CD4-positive, CD25-positive, alpha-beta regulatory T cell (primary cell): ENCODE measurements at regions not wholly inside any gene's neighbourhood (a gene's known extent, or its start where the extent isn't known, plus 50 kb on each side); places are given as distances from the start of the nearest gene placed in this dataset.

Experiments used
- ATAC-seq, 2 donors: fragments of 150-1000 bp; cut with Tn5 transposase; one replicate each; pipeline ENCODE4 v1.10.0; 2021; ENCODE audit warnings: low read depth in 2 of 2, moderate number of reproducible peaks in 2 of 2, moderate library complexity in 1 of 2
- DNase-seq, 3 donors: peaks; one replicate each; pipeline versions ENCODE4 v3.0.0 to v3.0.0-alpha.2; 2012 to 2022; ENCODE audit warnings: mixed read lengths in 1 of 3
- H3K27ac ChIP-seq: one replicate; pipeline ENCODE4 v1.7.0; 2013; ENCODE audit warnings: mild to moderate bottlenecking, low read length; ENCODE audit not compliant: insufficient read depth, poor library complexity, severe bottlenecking
- H3K27me3 ChIP-seq: one replicate; pipeline ENCODE4 v1.7.0; 2013; ENCODE audit warnings: low read length; ENCODE audit not compliant: control insufficient read depth, insufficient read depth
- H3K36me3 ChIP-seq: one replicate; pipeline ENCODE4 v1.7.0; 2013; ENCODE audit warnings: mild to moderate bottlenecking, low read length, moderate library complexity; ENCODE audit not compliant: control insufficient read depth, insufficient read depth
- H3K4me1 ChIP-seq: 2 replicates; pipeline ENCODE4 v1.7.0; 2013; ENCODE audit warnings: mild to moderate bottlenecking, low read length; ENCODE audit not compliant: insufficient read depth, control insufficient read depth, poor library complexity, severe bottlenecking
- H3K4me3 ChIP-seq: one replicate; pipeline ENCODE4 v1.7.0; 2013; ENCODE audit warnings: low read depth, mild to moderate bottlenecking, low read length, moderate library complexity
- H3K9me3 ChIP-seq, 2 experiments: 1 replicate in 1 of 2; 2 replicates in 1 of 2; pipeline ENCODE4 v1.7.0; 2013; ENCODE audit warnings: low read length in 2 of 2, mild to moderate bottlenecking in 1 of 2, moderate library complexity in 1 of 2; ENCODE audit not compliant: control insufficient read depth in 2 of 2
- H3K27ac Mint-ChIP-seq, 3 donors: one replicate each; pipeline ENCODE4 v1.8.0; 2020 to 2022; ENCODE audit warnings: mild to moderate bottlenecking in 3 of 3, mixed read lengths in 3 of 3, moderate library complexity in 2 of 3
- H3K27me3 Mint-ChIP-seq: one replicate; pipeline ENCODE4 v1.8.0; 2022; ENCODE audit warnings: mild to moderate bottlenecking, mixed read lengths
- H3K36me3 Mint-ChIP-seq: one replicate; pipeline ENCODE4 v1.8.0; 2020; ENCODE audit warnings: mixed read lengths
- H3K4me1 Mint-ChIP-seq, 4 donors: one replicate each; pipeline ENCODE4 v1.8.0; 2020 to 2022; ENCODE audit warnings: mixed read lengths in 4 of 4, mild to moderate bottlenecking in 1 of 4
- H3K4me3 Mint-ChIP-seq, 4 donors: one replicate each; pipeline ENCODE4 v1.8.0; 2020 to 2022; ENCODE audit warnings: mild to moderate bottlenecking in 4 of 4, mixed read lengths in 4 of 4, moderate library complexity in 3 of 4
- H3K9me3 Mint-ChIP-seq, 7 donors: one replicate each; pipeline ENCODE4 v1.8.0; 2020 to 2022; ENCODE audit warnings: mixed read lengths in 7 of 7, mild to moderate bottlenecking in 3 of 7, moderate library complexity in 2 of 7

DNA sequence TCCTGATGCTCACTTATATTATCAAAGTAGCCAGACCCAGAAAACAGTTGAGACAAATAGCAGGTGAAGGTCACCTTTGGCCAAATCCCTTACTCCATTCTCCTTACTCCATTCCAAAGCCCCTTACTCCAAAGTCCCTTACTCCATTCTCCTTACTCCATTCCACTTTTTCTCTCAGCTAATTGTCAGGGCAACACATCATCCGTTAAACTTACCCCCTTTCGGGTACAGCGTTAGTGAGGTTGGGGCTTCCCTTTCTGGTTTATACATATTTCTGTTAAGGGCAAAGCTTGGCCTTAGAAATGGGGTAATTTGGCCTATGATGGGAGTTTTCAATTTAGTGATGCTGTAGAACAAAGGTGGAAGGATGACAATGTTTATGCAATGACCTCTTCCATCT is 111.8 kb upstream of the CCND2 start:
- DNase-seq: no peak
- Histone ChIP-seq H3K27me3 (no peaks in the 10 kb centered on the region), H3K27ac (no peak overlapping the region), H3K4me3 (no peak overlapping the region), H3K9me3 (no peaks in the 10 kb centered on the region), H3K4me1 (peaks cover 21% of the 10 kb centered on the region), H3K36me3 (no peaks in the 10 kb centered on the region)
- Mint-ChIP-seq H3K27ac (no peak overlapping the region), H3K27me3 (no peaks in the 10 kb centered on the region), H3K36me3 (no peaks in the 10 kb centered on the region), H3K4me3 (no peak overlapping the region), H3K9me3 (no peaks in the 10 kb centered on the region), H3K4me1 (peaks cover 14 to 41% (median 20%) of the 10 kb centered on the region in 4 donors)
- no peak for ATAC-seq

DNA sequence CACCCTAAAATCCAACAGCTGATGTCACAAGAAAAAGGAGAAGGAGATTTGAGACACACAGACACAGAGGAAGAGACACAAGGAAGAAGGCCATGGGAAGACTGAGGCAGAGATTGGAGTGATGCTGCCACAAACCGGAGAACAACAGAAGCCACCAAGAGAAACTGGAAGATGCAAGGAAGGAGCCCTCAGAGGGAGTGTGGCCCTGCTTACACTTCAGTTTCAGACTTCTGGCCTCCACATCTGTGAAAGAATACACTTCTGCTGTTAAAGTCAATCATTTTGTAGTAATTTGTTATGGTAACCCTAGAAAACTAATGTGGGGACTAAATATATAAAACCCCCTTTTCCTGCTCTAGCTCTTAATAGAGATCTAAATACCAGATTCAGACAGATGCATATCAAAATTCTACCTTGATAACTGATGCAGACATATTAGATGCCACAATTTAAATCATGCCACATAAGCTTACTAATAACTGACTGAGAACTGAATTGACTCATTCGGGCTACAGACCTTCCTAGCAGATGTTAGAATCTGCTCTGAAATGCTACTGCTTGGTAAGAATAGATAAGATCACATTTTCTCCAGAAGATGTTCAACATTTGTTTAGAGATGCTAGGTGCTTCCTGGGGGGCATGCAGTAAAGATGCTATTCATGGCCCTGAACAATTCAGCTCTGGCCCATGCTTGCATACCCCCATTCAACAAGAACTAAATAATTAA is 113.1 kb upstream of the CCND2 start:
- Mint-ChIP-seq H3K4me1 (peaks cover 13 to 46% (median 20%) of the 10 kb centered on the region in 4 donors), H3K9me3 (peaks cover 0 to 2% (median 0%) of the 10 kb centered on the region in 7 donors), H3K27ac (peak overlapping the region; percentile 33 to 72 (median 54)), H3K36me3 (no peaks in the 10 kb centered on the region), H3K4me3 (peak overlapping the region in 1 of 4 donors; percentile 20), H3K27me3 (no peaks in the 10 kb centered on the region)
- H3K36me3 ChIP-seq: no peaks in the 10 kb centered on the region
- peaks cover 20% of the 10 kb centered on the region for H3K4me1 ChIP-seq
- DNase-seq (peak in 1 of 3 donors; percentile 68), ATAC-seq (peak in 1 of 2 donors; percentile 37)
- no peaks in the 10 kb centered on the region for H3K9me3 ChIP-seq
- H3K27me3 ChIP-seq: no peaks in the 10 kb centered on the region
- no peak overlapping the region for H3K27ac ChIP-seq
- H3K4me3 ChIP-seq: no peak overlapping the region

DNA sequence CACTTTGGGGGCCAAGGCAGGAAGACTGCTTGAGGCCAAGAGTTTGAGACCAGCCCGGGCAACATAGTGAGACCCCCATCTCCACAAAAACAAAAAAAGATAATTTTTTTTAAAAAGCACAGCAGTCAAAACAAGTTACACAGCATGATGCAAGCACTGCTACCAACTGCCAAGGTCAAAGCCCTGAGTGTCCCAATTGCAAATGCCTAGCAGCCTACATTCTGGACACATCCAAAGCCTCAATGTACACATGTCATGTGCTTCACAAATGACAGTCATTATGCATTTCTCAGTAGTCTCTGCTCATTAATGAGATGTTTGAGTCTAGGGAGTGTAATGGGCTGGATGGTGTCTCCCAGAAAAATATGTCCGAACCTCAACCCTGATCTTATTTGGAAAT is 113.7 kb upstream of the CCND2 start:
- Mint-ChIP-seq H3K27me3 (no peaks in the 10 kb centered on the region), H3K9me3 (peaks cover 0 to 2% (median 0%) of the 10 kb centered on the region in 7 donors), H3K27ac (peak overlapping the region in 2 of 3 donors; percentile 24 to 72)

DNA sequence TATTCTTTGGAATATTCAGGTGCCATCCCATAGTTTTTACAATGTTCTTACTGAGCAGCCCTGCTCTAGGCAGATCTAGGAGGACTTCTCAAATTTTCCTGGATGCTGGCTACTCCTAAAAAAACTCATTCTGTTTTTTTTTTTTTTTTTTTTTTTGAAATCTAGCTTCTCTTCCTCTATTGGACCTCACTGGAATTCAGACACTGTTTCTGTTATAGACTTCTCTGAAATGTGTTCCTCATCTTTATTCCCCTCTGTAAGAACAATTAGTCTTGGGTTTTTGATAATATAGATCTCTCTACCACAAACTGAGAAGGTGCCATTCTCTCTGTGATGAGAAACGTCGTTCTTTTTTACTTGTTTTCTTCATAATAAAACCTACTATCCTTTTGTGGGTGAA is 115.3 kb upstream of the CCND2 start:
- Mint-ChIP-seq H3K4me1 (peaks cover 26 to 51% (median 34%) of the 10 kb centered on the region in 4 donors), H3K27ac (peak overlapping the region in 1 of 3 donors; percentile 80), H3K36me3 (peaks cover 4% of the 10 kb centered on the region), H3K27me3 (no peaks in the 10 kb centered on the region), H3K4me3 (peak overlapping the region in 2 of 4 donors; percentile 30 to 61), H3K9me3 (peaks cover 0 to 2% (median 0%) of the 10 kb centered on the region in 7 donors)
- H3K27ac ChIP-seq: no peak overlapping the region
- no peaks in the 10 kb centered on the region for H3K27me3 ChIP-seq
- peaks cover 23% of the 10 kb centered on the region for H3K4me1 ChIP-seq
- H3K36me3 ChIP-seq: no peaks in the 10 kb centered on the region
- no peak overlapping the region for H3K4me3 ChIP-seq
- ATAC-seq: no peak
- DNase-seq: no peak
- H3K9me3 ChIP-seq: no peaks in the 10 kb centered on the region

More for the DNA sequence above, 113.7 kb upstream of the CCND2 start:
- Mint-ChIP-seq H3K36me3 (peaks cover 3% of the 10 kb centered on the region), H3K4me3 (peak overlapping the region in 1 of 4 donors; percentile 20), H3K4me1 (peaks cover 14 to 42% (median 23%) of the 10 kb centered on the region in 4 donors)
- Histone ChIP-seq H3K9me3 (no peaks in the 10 kb centered on the region), H3K36me3 (no peaks in the 10 kb centered on the region), H3K4me1 (peaks cover 18% of the 10 kb centered on the region), H3K4me3 (no peak overlapping the region), H3K27ac (no peak overlapping the region), H3K27me3 (no peaks in the 10 kb centered on the region)
- DNase-seq: no peak
- no peak for ATAC-seq

DNA sequence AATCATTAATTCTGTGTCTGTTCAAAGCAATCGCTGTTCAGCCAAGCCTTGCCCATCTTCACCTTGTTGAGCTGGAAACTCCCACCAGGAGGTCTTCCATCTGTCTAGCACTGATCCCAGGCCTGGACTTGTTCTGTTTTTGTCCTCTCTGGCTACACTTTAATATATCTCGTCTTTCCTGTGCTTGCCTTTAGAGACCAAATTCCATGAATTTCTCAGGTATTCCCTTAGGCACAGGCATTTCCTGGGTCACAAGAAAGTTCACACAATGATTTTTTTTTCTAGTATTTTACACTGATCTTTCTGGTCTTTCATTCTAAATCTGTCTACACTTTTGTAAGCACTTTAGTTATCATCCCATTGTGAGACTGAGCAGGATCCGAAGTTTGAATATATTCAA is 116.4 kb upstream of the CCND2 start:
- Mint-ChIP-seq H3K4me1 (peaks cover 37 to 63% (median 44%) of the 10 kb centered on the region in 4 donors), H3K27ac (peak overlapping the region in 1 of 3 donors; percentile 28), H3K4me3 (no peak overlapping the region), H3K27me3 (no peaks in the 10 kb centered on the region), H3K9me3 (peaks cover 0 to 2% (median 0%) of the 10 kb centered on the region in 7 donors), H3K36me3 (peaks cover 4% of the 10 kb centered on the region)
- no peak overlapping the region for H3K4me3 ChIP-seq
- no peak for DNase-seq
- H3K9me3 ChIP-seq: no peaks in the 10 kb centered on the region
- peaks cover 35% of the 10 kb centered on the region for H3K4me1 ChIP-seq
- no peak overlapping the region for H3K27ac ChIP-seq
- ATAC-seq: no peak
- no peaks in the 10 kb centered on the region for H3K27me3 ChIP-seq
- H3K36me3 ChIP-seq: no peaks in the 10 kb centered on the region

DNA sequence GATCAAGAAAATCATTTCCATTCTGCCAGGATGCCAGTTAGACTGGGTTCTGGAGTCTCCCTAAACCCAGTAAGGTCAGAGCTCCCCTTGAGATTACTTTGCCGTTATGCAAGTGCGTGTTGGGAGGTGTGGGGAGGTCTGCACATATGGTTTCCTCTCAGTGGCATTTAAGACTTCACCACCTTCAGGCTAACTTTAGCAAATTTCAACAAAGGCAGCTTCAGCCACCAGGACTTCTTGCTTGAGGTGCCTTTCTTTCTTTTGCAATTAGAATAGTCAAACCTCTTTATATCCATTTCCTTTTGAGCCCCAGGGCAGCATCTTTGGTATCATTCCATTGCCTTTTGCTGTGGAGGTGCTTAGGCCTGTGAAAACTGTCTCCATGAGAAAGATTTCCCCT is 117.2 kb upstream of the CCND2 start:
- Mint-ChIP-seq H3K27me3 (no peaks in the 10 kb centered on the region), H3K27ac (peak overlapping the region in 2 of 3 donors; percentile 28 to 42), H3K4me3 (peak overlapping the region in 2 of 4 donors; percentile 16 to 41), H3K4me1 (peaks cover 42 to 66% (median 50%) of the 10 kb centered on the region in 4 donors), H3K9me3 (peaks cover 0 to 2% (median 0%) of the 10 kb centered on the region in 7 donors), H3K36me3 (peaks cover 7% of the 10 kb centered on the region)
- Histone ChIP-seq H3K4me3 (no peak overlapping the region), H3K9me3 (no peaks in the 10 kb centered on the region), H3K36me3 (no peaks in the 10 kb centered on the region), H3K27ac (no peak overlapping the region), H3K27me3 (no peaks in the 10 kb centered on the region), H3K4me1 (peaks cover 40% of the 10 kb centered on the region)
- DNase-seq (no peak), ATAC-seq (no peak)

DNA sequence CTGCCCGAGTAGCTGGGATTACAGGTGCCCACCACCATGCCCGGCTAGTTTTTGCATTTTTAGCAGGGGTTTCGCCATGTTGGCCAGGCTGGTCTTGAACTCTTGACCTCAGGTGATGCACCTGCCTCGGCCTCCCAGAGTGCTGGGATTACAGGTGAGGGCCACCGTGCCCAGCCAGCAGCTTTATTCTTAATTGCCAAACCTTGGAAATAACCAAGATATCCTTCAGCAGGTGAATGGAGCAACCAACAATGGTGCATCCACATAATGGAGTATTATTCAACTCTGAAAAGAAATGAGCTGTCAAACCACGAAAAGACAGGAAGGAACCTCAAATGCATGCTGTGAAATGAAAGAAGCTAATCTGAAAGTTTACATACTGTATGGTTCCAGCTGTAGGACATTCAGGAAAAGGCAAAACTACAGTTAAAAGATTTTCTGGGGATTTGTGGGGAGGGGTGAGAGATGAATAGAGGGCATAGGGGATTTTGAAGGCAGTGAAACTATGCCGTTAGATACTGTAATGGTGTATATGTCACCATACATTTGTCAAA is 118.8 kb upstream of the CCND2 start:
- DNase-seq (no peak), ATAC-seq (no peak)
- peak overlapping the region in 3 of 4 donors; percentile 52 to 64 (median 57) for H3K4me3 Mint-ChIP-seq
- H3K36me3 Mint-ChIP-seq: peaks cover 7% of the 10 kb centered on the region
- Histone ChIP-seq H3K36me3 (no peaks in the 10 kb centered on the region), H3K4me1 (peaks cover 37% of the 10 kb centered on the region), H3K27ac (peak overlapping the region; percentile 82), H3K4me3 (no peak overlapping the region), H3K27me3 (no peaks in the 10 kb centered on the region), H3K9me3 (no peaks in the 10 kb centered on the region)
- H3K4me1 Mint-ChIP-seq: peaks cover 38 to 67% (median 48%) of the 10 kb centered on the region in 4 donors
- H3K27ac Mint-ChIP-seq: peak overlapping the region; percentile 28 to 90 (median 78)
- H3K9me3 Mint-ChIP-seq: peaks cover 0 to 4% (median 0%) of the 10 kb centered on the region in 7 donors
- no peaks in the 10 kb centered on the region for H3K27me3 Mint-ChIP-seq
